ENCODE measurements at regions not wholly inside any gene's neighbourhood (a gene's known extent, or its start where the extent isn't known, plus 50 kb on each side); places are given as distances from the start of the nearest gene placed in this dataset.

DNA sequence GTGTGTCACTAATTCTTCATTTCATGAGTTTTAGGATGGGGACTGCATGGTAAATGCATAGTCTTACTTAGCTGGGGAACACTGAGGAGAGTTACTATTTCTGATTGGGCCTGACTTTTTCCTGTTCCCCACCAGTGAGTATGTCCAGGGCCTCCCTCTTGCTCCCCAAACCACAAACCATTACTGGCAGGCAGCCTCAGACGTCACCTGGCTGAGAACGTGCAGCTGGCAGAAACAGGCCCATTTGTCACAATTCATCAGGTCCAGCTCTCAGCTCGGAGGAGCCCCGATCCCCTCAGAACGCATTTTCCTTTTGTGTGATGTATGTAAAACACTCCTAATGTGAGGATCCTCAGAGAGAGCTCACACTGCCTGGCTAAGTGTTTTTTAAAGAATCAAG is 71.7 kb upstream of the SIX3 start:
- no peak for DNase-seq (ENCODE audit: low read depth)
- H3K4me3 ChIP-seq (ENCODE audit: low read depth, low read length), result no peak overlapping the region
- TF ChIP-seq, protein P1, sequence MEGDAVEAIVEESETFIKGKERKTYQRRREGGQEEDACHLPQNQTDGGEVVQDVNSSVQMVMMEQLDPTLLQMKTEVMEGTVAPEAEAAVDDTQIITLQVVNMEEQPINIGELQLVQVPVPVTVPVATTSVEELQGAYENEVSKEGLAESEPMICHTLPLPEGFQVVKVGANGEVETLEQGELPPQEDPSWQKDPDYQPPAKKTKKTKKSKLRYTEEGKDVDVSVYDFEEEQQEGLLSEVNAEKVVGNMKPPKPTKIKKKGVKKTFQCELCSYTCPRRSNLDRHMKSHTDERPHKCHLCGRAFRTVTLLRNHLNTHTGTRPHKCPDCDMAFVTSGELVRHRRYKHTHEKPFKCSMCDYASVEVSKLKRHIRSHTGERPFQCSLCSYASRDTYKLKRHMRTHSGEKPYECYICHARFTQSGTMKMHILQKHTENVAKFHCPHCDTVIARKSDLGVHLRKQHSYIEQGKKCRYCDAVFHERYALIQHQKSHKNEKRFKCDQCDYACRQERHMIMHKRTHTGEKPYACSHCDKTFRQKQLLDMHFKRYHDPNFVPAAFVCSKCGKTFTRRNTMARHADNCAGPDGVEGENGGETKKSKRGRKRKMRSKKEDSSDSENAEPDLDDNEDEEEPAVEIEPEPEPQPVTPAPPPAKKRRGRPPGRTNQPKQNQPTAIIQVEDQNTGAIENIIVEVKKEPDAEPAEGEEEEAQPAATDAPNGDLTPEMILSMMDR (IDR thresholded peaks at IDR 0.05; ENCODE audit: low read depth, low read length, missing control alignments), result no peak

DNA sequence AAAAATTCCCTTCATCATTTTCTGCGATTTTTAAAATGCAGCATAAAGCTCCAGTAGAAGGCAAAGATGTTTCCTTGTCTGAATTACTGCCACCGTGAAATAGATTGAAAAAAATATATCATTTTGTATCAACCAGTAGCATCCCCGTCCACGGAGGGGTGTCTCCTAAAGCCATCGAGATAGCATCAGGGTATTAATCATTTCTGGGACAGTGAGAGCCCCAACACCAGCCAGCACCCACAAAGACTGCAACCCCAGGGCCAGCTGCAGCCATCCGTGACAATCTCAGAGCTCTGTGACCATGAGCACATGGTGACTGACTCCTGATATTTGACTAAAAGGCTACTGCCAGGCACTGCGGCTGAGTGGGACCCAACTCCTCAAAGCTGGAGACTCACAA is 64.1 kb upstream of the SIX3 start:
- DNase-seq (ENCODE audit: low read depth), result no peak
- no peak overlapping the region for H3K4me3 ChIP-seq (ENCODE audit: low read depth, low read length)
- TF ChIP-seq, protein P1 (IDR thresholded peaks at IDR 0.05; ENCODE audit: low read depth, low read length, missing control alignments), result no peak

DNA sequence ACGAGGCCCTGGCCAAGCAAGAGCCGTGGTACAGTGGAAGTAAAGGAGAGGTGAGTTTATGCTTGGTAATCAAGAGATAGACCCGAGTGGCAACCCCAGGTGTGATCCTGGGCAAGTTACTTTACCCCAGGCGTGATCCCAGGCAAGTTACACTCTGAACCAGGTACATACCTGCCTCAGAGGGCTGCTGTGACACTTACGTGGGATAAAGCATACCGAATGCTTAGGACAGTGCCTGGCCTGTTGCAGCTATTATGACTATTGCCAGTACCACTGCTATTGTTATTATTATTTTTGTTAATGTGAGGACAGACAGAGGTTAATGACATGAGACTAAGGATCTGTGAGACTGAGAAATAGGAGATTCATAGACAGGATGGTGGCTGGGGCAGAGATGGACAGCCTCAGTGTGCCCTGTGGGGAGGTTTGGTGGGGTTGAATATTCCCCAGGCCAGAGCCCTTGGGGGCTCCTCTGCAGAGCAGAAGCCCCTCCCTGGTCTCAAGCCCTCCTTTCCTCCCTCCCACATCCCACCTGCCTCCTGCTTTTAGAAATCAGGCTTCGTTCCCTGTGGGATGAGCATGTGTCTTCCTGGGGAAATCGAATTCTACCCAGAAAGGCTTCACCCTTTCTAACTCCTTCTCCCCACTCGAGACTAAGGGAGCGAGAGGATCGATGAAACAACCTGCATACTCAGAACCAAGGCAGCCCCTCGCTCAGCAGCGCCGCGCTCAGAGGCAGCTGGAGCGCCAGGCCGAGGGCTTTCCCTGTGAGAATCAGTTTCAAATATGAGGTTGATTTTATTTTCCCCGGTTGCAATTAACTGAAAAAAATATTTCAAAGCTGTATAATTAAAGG is 62.0 kb upstream of the SIX3 start:
- TF ChIP-seq, protein P1 (IDR thresholded peaks at IDR 0.05; ENCODE audit: low read depth, low read length, missing control alignments), result no peak
- no peak overlapping the region for H3K4me3 ChIP-seq (ENCODE audit: low read depth, low read length)
- DNase-seq (ENCODE audit: low read depth), result no peak

DNA sequence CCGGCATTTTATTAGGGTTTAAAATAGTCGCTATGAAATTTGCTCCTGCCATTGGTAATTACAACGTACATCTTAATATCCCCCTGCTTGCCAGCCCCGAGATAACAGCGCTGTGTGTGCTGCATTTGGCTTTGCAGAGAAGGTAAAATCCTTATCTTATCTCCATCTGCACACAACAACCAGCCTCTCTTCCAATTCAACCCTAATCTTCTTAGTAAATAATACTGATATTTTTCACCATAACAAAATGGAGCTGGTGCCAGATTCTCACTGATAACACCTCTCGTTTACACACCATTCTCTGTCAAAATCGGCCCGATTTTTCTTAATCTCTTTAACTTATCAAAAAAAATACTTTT is 61.4 kb upstream of the SIX3 start:
- TF ChIP-seq, protein P1 (IDR thresholded peaks at IDR 0.05; ENCODE audit: low read depth, low read length, missing control alignments), result no peak
- no peak for DNase-seq (ENCODE audit: low read depth)
- no peak overlapping the region for H3K4me3 ChIP-seq (ENCODE audit: low read depth, low read length)

DNA sequence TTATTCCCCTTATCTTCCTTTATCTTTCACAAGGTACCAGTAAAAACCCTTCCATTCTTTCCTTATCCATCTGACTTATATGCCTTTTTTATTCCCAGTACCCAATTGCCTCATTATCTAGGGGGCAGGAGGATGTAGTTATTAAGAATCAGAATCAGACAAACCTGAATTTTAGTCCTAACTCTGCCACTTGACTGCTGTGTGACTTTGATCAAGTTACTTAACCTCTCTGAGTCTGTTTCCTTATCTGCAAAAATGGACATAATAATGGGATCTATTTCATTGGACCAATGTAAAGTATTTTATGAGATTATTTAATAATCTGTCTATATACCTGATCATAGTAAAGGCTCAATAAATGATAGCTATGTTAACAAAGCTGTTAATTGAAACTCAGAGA is 59.6 kb upstream of the SIX3 start:
- no peak for DNase-seq (ENCODE audit: low read depth)
- no peak overlapping the region for H3K4me3 ChIP-seq (ENCODE audit: low read depth, low read length)
- TF ChIP-seq, protein P1 (IDR thresholded peaks at IDR 0.05; ENCODE audit: low read depth, low read length, missing control alignments), result no peak

DNA sequence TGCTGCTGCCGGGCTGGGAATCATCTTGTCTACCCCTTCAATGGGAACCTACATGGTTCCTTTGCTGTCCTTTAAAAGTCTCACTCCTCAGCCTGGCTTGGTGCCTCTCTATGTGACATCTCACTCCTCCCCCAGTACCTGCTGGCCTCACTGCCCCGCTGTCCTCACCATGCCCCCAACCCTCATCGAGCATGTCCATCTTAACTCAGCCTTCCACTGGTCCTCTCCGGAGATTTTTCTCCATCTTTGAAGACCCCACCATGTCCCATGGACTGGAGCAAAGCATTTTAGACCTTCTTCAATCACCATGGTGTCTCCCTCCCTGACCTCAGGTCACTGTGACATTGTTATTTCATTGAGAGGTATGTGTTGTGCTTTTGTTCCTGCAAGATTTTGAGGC is 58.1 kb upstream of the SIX3 start:
- TF ChIP-seq, protein P1 (IDR thresholded peaks at IDR 0.05; ENCODE audit: low read depth, low read length, missing control alignments), result no peak
- H3K4me3 ChIP-seq (ENCODE audit: low read depth, low read length), result no peak overlapping the region
- no peak for DNase-seq (ENCODE audit: low read depth)

DNA sequence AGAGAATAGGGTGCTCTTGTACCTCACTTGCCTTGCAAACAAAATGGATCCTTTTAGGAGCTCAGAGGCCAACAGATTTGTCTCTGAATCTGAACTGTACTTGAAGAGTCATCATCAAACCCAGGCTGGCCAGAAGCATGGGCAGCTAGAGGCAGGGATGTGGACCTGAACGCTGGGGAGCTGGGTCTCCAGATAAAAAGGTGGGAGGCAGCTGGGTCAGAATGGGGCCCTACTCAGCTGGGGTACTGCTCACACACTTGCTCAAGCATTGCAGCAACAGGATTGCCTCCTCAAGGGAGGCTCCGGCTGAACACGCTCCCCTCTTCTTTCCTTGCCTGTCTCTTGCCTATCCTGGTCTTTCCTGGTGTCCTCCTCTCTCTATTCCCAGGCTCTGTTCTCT is 57.3 kb upstream of the SIX3 start:
- no peak for DNase-seq (ENCODE audit: low read depth)
- TF ChIP-seq, protein P1 (IDR thresholded peaks at IDR 0.05; ENCODE audit: low read depth, low read length, missing control alignments), result no peak
- H3K4me3 ChIP-seq (ENCODE audit: low read depth, low read length), result no peak overlapping the region
